H1 (cell line): ENCODE measurements at regions not wholly inside any gene's neighbourhood (a gene's known extent, or its start where the extent isn't known, plus 50 kb on each side); places are given as distances from the start of the nearest gene placed in this dataset.

Experiments
- EZH2 ChIP-seq: fragments of 200-600 bp; sonication (generic); IDR thresholded peaks from 2 replicates; pipeline ENCODE4 v1.7.1; 2012; ENCODE audit warnings: low read depth, mild to moderate bottlenecking, moderate library complexity, low read length, inconsistent platforms; ENCODE audit not compliant: severe bottlenecking
- KDM5A ChIP-seq: fragments of 200-600 bp; IDR thresholded peaks from 2 replicates; pipeline ENCODE4 v1.7.1; 2012; ENCODE audit warnings: mild to moderate bottlenecking, low read length, inconsistent platforms, mixed read lengths
- POLR2AphosphoS5 ChIP-seq: IDR thresholded peaks from 2 replicates; pipeline ENCODE4 v1.6.1; 2011; ENCODE audit warnings: low read depth, low read length
- RAD21 ChIP-seq, 2 experiments: IDR thresholded peaks in 1 of 2; conservative IDR thresholded peaks in 1 of 2; 2 replicates each; pipeline ENCODE4 v1.6.1; 2011; ENCODE audit warnings: low read depth in 2 of 2, low read length in 2 of 2, improper control_type of control experiment in 1 of 2, inconsistent platforms in 1 of 2, mild to moderate bottlenecking in 1 of 2, moderate library complexity in 1 of 2
- SIN3A ChIP-seq, 2 experiments: IDR thresholded peaks in 1 of 2; conservative IDR thresholded peaks in 1 of 2; 2 replicates each; pipeline ENCODE4 v1.6.1; 2011 to 2012; ENCODE audit warnings: low read length in 2 of 2, improper control_type of control experiment in 1 of 2, low read depth in 1 of 2, mild to moderate bottlenecking in 1 of 2
- SRF ChIP-seq: IDR thresholded peaks from 2 replicates; pipeline ENCODE4 v1.6.1; 2011; ENCODE audit warnings: mild to moderate bottlenecking, low read depth, low read length, moderate library complexity
- TAF1 ChIP-seq: IDR thresholded peaks from 2 replicates; pipeline ENCODE4 v1.6.1; 2011; ENCODE audit warnings: mild to moderate bottlenecking, low read depth, low read length
- TF ChIP-seq, protein P1 (sequence below), 3 experiments: IDR thresholded peaks; 1 replicate in 2 of 3; 2 replicates in 1 of 3; pipeline versions ENCODE4 v1.5.1 to v1.6.1; 2011; ENCODE audit warnings: low read length in 3 of 3, mild to moderate bottlenecking in 3 of 3, inconsistent platforms in 2 of 3, low read depth in 1 of 3, moderate library complexity in 1 of 3; ENCODE audit not compliant: insufficient read depth in 1 of 3; ENCODE audit errors: control extremely low read depth in 1 of 3

DNA sequence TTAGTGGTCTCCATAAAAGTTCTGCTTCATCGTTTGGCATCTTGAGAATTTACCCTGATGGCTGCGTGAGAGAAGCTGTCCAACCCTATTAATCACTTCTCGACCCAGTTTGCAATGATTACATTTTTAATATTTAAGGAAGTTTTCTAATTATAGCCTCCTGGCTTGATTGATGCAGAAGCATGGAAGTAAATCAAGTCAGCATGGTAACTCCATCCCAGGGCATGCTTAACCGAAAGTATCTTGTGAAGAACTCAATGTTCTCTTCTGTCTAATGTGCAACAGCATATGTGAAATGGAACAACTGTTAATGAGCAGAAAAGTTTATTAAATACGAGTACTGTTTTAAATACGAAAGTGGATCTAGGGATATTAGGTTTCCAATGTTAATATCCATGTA, 278.9 kb upstream of the CD180 start:
- TF ChIP-seq KDM5A (no peak), EZH2 (no peak), SRF (no peak), POLR2AphosphoS5 (no peak), RAD21 (IDR thresholded peaks at IDR 0.05 in 1 of 2, conservative IDR thresholded peaks at IDR 0.05 in 1 of 2; ENCODE audit: low read depth in 2 of 2, low read length in 2 of 2) (no peak), TAF1 (no peak), SIN3A (conservative IDR thresholded peaks at IDR 0.05 in 1 of 2, IDR thresholded peaks at IDR 0.05 in 1 of 2; ENCODE audit: low read depth in 1 of 2, low read length in 2 of 2) (no peak)
- TF ChIP-seq, protein P1, sequence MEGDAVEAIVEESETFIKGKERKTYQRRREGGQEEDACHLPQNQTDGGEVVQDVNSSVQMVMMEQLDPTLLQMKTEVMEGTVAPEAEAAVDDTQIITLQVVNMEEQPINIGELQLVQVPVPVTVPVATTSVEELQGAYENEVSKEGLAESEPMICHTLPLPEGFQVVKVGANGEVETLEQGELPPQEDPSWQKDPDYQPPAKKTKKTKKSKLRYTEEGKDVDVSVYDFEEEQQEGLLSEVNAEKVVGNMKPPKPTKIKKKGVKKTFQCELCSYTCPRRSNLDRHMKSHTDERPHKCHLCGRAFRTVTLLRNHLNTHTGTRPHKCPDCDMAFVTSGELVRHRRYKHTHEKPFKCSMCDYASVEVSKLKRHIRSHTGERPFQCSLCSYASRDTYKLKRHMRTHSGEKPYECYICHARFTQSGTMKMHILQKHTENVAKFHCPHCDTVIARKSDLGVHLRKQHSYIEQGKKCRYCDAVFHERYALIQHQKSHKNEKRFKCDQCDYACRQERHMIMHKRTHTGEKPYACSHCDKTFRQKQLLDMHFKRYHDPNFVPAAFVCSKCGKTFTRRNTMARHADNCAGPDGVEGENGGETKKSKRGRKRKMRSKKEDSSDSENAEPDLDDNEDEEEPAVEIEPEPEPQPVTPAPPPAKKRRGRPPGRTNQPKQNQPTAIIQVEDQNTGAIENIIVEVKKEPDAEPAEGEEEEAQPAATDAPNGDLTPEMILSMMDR (IDR thresholded peaks at IDR 0.05; ENCODE audit: control extremely low read depth in 1 of 3, insufficient read depth in 1 of 3, low read depth in 1 of 3, low read length in 3 of 3), result no peak
